Muscle of back (tissue), 3 donors: ENCODE measurements at regions not wholly inside any gene's neighbourhood (a gene's known extent, or its start where the extent isn't known, plus 50 kb on each side); places are given as distances from the start of the nearest gene placed in this dataset.
"Not testable (repeated sequence)": the region's sequence is repeated elsewhere in the genome, so short reads cannot be mapped to it uniquely, and the experiment has no call there.

ENCODE experiments used
- DNase-seq, 3 donors: peaks; one replicate each; pipeline versions ENCODE4 v3.0.0 to v3.0.0-alpha.2; 2013

GRCh38 chr10:28135258-28135657 lies 136.4 kb upstream of the ODAD2 start:
- DNase-seq, result no peak

GRCh38 chr10:28130267-28130666 lies 131.4 kb upstream of the ODAD2 start:
- peak in 1 of 3 donors; percentile 22 for DNase-seq

GRCh38 chr10:28127881-28128280 lies 129.0 kb upstream of the ODAD2 start:
- no peak for DNase-seq

- DNase-seq, result peak in 2 of 3 donors; percentile 14 to 43
These were observed 126.8 kb upstream of the ODAD2 start for GRCh38 chr10:28125701-28126100.

GRCh38 chr10:28120795-28121194 lies 121.9 kb upstream of the ODAD2 start:
- DNase-seq, result no peak

GRCh38 chr10:28120043-28120749 lies 121.3 kb upstream of the ODAD2 start:
- peak in 1 of 3 donors; percentile 18 for DNase-seq

GRCh38 chr10:28118985-28119628 lies 120.2 kb upstream of the ODAD2 start:
- no peak for DNase-seq

- no peak for DNase-seq
These were observed 114.3 kb upstream of the ODAD2 start for GRCh38 chr10:28113202-28113601.

GRCh38 chr10:28111712-28112111 lies 112.8 kb upstream of the ODAD2 start:
- DNase-seq, result peak in 1 of 3 donors; percentile 33

GRCh38 chr10:28105561-28105960 lies 106.7 kb upstream of the ODAD2 start:
- DNase-seq, result no peak

GRCh38 chr10:28097633-28098032 lies 98.8 kb upstream of the ODAD2 start:
- no peak for DNase-seq

- peak in 1 of 3 donors; percentile 8 for DNase-seq
These were observed 97.0 kb upstream of the ODAD2 start for GRCh38 chr10:28095791-28096378.

- no peak for DNase-seq
These were observed 95.2 kb upstream of the ODAD2 start for GRCh38 chr10:28094121-28094520.

- DNase-seq, result no peak
These were observed 93.0 kb upstream of the ODAD2 start for GRCh38 chr10:28091913-28092312.

- no peak for DNase-seq
These were observed 91.6 kb upstream of the ODAD2 start for GRCh38 chr10:28090506-28090905.

- peak in 1 of 3 donors; percentile 52 for DNase-seq
These were observed 90.6 kb upstream of the ODAD2 start for GRCh38 chr10:28089467-28089866.

- DNase-seq, result peak in 1 of 3 donors; percentile 47
These were observed 88.9 kb upstream of the ODAD2 start for GRCh38 chr10:28087661-28088351.

GRCh38 chr10:28085760-28086159 lies 86.9 kb upstream of the ODAD2 start:
- not testable (repeated sequence) for DNase-seq

- DNase-seq, result no peak
These were observed 84.0 kb upstream of the ODAD2 start for GRCh38 chr10:28082885-28083284.

- DNase-seq, result no peak
These were observed 83.4 kb upstream of the ODAD2 start for GRCh38 chr10:28082316-28082715.

GRCh38 chr10:28077889-28078288 lies 79.0 kb upstream of the ODAD2 start:
- peak in 1 of 3 donors; percentile 13 for DNase-seq

GRCh38 chr10:28075424-28075823 lies 76.5 kb upstream of the ODAD2 start:
- no peak for DNase-seq

GRCh38 chr10:28072573-28072972 lies 73.7 kb upstream of the ODAD2 start:
- DNase-seq, result no peak
